ENCODE measurements at regions not wholly inside any gene's neighbourhood (a gene's known extent, or its start where the extent isn't known, plus 50 kb on each side); places are given as distances from the start of the nearest gene placed in this dataset.

DNA sequence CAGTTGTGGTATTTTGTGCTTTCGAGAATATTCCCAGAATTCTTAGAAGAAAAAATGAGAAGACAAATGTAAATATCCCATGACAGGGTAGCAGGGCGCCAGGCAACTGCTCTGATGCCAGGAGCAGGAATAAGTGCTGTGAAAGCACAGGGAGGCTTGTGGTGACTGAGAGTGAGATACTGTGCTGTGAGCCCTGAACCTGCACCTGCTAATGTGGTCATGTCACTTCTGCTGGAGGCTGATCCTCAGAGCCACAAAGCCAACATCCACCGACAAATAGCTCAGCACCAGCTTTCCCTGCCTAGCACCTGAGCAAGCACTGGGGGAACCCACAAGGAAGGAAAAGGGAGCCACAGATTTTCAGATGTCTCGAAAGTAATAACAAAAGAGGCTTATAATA, 368.6 kb upstream of the CDH4 start:
- DNase-seq (ENCODE audit: low read depth): no peak
- TF ChIP-seq, protein P1, sequence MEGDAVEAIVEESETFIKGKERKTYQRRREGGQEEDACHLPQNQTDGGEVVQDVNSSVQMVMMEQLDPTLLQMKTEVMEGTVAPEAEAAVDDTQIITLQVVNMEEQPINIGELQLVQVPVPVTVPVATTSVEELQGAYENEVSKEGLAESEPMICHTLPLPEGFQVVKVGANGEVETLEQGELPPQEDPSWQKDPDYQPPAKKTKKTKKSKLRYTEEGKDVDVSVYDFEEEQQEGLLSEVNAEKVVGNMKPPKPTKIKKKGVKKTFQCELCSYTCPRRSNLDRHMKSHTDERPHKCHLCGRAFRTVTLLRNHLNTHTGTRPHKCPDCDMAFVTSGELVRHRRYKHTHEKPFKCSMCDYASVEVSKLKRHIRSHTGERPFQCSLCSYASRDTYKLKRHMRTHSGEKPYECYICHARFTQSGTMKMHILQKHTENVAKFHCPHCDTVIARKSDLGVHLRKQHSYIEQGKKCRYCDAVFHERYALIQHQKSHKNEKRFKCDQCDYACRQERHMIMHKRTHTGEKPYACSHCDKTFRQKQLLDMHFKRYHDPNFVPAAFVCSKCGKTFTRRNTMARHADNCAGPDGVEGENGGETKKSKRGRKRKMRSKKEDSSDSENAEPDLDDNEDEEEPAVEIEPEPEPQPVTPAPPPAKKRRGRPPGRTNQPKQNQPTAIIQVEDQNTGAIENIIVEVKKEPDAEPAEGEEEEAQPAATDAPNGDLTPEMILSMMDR (conservative IDR thresholded peaks at IDR 0.05; ENCODE audit: low read depth, low read length): no peak

DNA sequence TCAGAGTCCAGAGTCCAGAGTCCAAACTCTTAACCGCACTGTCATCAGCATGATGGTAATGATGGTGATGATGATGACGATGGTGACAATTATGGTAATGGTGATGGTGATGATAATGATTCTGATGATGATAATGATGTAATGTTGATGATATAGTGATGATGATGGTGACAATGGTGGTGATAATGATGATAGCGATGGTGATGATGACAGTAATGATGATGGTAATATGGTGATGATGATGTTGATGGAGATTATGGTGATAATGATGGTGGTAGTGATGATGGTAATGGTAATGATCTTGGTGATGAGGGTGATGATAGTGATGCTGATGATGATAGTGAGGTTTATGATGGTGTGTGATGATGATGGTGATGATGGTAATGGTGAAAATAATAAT, 367.8 kb upstream of the CDH4 start:
- TF ChIP-seq, protein P1 (conservative IDR thresholded peaks at IDR 0.05; ENCODE audit: low read depth, low read length): no peak
- H3K4me3 ChIP-seq (ENCODE audit: low read depth, low read length): no peak overlapping the region
- DNase-seq (ENCODE audit: low read depth): no peak

More for the DNA sequence above, 368.6 kb upstream of the CDH4 start:
- no peak overlapping the region for H3K4me3 ChIP-seq (ENCODE audit: low read depth, low read length)

DNA sequence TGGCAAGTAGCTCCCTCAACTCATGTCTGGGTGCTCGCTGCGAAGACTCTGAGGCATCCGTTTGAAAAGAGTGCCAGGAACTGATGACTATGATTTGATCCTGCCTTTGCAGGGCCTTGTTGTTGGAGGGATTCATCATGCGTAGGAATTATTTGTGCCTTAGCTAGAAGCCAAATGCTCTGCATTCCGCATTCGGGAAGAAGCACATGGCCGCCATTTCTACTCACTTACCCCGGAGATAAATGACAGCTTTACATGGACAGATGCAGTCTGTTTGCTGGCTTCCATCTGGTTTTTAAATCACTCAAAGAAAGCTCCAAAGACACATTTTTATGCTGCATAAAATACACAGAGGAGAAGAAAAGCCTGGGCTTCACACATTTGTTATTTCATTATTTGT, 363.3 kb upstream of the CDH4 start:
- no peak overlapping the region for H3K4me3 ChIP-seq (ENCODE audit: low read depth, low read length)
- TF ChIP-seq, protein P1 (conservative IDR thresholded peaks at IDR 0.05; ENCODE audit: low read depth, low read length): no peak
- DNase-seq (ENCODE audit: low read depth): no peak

DNA sequence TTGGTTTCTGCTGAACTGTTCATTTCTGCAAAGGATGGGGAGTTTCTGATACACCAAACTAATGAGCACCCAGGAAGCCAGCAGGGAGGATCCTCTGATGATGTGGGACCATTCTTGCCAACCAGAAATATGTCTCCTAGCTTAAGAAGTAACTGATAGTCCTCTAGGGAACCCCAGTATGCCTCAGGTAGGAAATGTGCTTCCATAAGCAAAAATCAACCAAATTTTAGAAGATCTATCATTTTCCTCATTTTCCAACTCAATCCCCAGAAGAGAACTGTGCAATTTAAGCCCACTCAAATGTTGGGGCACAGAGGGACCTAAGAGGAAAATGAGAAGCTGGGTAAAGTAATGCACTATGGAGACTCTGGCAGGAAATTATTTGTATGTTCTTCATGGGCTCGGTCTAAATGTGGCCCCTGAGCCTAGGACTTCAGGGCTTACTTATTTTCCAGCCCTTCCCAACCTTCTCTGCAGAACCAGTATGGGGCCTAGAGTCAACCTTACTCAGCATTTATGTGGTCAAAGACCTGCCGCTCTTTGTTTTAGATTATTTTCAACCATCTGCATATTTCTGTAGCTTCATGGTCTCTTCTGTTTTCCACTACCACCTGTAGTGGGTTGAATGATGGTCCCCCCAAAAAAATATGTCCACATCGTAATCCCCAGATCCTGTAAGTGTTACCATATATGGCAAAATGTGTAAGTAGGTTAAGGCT, 359.8 kb upstream of the CDH4 start:
- TF ChIP-seq, protein P1 (conservative IDR thresholded peaks at IDR 0.05; ENCODE audit: low read depth, low read length): no peak
- DNase-seq (ENCODE audit: low read depth): no peak
- no peak overlapping the region for H3K4me3 ChIP-seq (ENCODE audit: low read depth, low read length)

DNA sequence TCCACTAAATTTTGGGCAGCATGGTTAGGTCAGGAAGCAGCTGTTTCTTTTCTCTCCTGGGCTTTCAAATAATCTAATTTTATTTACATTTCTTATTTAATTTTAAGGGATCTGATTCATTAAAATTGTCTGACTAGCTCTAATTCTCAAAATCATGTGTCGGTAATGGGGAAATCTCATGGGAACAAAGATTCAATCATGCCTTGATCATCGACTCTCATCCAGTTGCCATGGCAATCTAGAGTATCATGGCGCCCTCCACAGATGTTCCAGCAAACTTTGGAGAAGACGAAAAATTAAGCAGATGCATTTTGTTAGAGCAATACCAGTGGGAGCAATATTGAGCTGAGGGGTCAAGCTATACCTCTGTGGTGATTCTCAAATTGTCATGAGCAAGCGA, 358.0 kb upstream of the CDH4 start:
- TF ChIP-seq, protein P1 (conservative IDR thresholded peaks at IDR 0.05; ENCODE audit: low read depth, low read length): no peak

DNA sequence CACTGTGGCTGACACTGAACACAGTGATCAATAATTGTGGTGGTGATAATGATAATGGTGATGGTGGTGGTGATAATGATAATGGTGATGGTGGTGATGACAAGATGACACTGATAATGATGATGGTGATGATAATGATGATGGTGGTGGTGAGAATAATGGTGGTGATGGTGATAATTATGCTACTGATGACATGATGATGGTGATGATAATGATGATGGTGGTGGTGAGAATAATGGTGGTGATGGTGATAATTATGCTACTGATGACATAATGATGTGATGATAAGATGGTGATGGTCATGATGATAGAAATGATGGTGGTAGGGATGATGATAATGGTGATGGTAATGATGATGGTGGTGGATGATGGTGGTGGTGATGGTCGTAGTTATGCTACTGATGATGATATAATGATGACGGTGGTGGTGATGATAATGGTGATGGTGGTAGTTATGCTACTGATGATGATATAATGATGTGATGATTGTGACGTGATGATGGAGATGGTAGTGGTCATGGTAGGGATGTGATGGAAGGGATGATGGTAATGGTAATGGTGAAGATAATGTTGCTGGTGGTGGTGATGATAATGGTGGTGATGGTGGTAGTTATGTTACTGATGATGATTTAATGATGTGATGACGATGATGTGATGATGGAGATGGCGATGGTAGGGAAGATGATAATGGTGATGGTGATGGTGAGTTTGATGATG, 356.5 kb upstream of the CDH4 start:
- TF ChIP-seq, protein P1 (conservative IDR thresholded peaks at IDR 0.05; ENCODE audit: low read depth, low read length): no peak
- DNase-seq (ENCODE audit: low read depth): no peak
- no peak overlapping the region for H3K4me3 ChIP-seq (ENCODE audit: low read depth, low read length)

More for the DNA sequence above, 358.0 kb upstream of the CDH4 start:
- no peak overlapping the region for H3K4me3 ChIP-seq (ENCODE audit: low read depth, low read length)
- no peak for DNase-seq (ENCODE audit: low read depth)

All from choroid plexus epithelial cell (primary cell).